ENCODE measurements at regions not wholly inside any gene's neighbourhood (a gene's known extent, or its start where the extent isn't known, plus 50 kb on each side); places are given as distances from the start of the nearest gene placed in this dataset.

DNA sequence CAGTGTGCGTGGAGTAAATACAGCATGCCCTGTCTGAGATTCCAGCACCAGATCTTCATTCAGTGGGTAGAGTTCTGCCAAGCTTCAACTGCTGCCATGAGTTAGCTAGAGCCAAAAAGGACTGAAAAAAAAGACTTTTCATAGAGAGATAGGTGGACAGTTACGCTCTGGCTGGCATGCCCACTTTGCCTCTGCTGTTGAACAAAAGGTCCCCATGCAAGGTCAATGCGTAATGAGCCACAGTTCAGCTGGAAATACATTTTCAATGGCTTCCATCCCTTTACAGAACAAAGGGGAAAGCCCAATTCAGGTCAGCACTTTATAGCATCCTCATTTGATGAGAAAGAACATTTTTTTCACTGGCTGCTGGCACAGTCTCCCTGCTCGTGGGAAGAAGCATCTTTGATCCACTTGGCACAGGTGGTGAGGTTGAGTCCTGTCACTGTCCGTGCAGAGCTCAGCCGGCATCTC, 86.9 kb upstream of the ERCC6L2 start (continued):
- TF ChIP-seq ZFP30 (CRISPR knock-in tag; IDR thresholded peaks at IDR 0.05; ENCODE audit: borderline replicate concordance) (no peak), E2F4 (CRISPR knock-in tag; IDR thresholded peaks at IDR 0.05; ENCODE audit: low read depth) (no peak)

- no peak overlapping the region for H2AFZ ChIP-seq (ENCODE audit: low read depth, low read length)
- intact Hi-C loops (cut with micrococcal nuclease) (no loop called here), in situ Hi-C loops (cut with MboI) (no loop called here)
- FAIRE-seq (no peak), DNase-seq (ENCODE audit: extremely low read depth in 1 of 4, low spot score in 3 of 4) (no peak), ATAC-seq (no peak)
- 2% methylated on average over 7 of the region's 7 CpGs for WGBS (ENCODE audit: insufficient coverage, low coverage, missing lambda C conversion rate)
- TF ChIP-seq TCF7L2 (IDR thresholded peaks at IDR 0.05; ENCODE audit: low read depth, low read length) (no peak), SP1 (CRISPR knock-in tag; IDR thresholded peaks at IDR 0.05) (no peak)
- H3K9me1 ChIP-seq (ENCODE audit: control insufficient read depth, insufficient read depth, low read length), result no peaks in the 10 kb centered on the region
- H3K36me3 ChIP-seq (ENCODE audit: control insufficient read depth, insufficient read depth, low read length), result no peaks in the 10 kb centered on the region
- ChIA-PET POLR2A (no interaction called here), CTCF (ENCODE audit: low intra/inter-chr PET ratio) (no interaction called here)
- H3K27ac ChIP-seq (ENCODE audit: extremely low read depth, low read depth, low read length), result no peak overlapping the region
- no peaks in the 10 kb centered on the region for H3K9me3 ChIP-seq (replicated peaks; ENCODE audit: control insufficient read depth, insufficient read depth, low read depth, low read length)
- H4K20me1 ChIP-seq (replicated peaks; ENCODE audit: control insufficient read depth, insufficient read depth, low read length), result no peaks in the 10 kb centered on the region
- H3K9ac ChIP-seq (ENCODE audit: insufficient read depth in 1 of 2, low read depth in 2 of 2, low read length in 2 of 2), result no peak overlapping the region
- no TSS peak for BruUV-seq (replicated peaks)
- no peak overlapping the region for H3K4me3 ChIP-seq
- no peak overlapping the region for H3K4me2 ChIP-seq (ENCODE audit: insufficient read depth, low read length)
- no peaks in the 10 kb centered on the region for H3K79me2 ChIP-seq (ENCODE audit: control insufficient read depth, insufficient read depth, low read length)
- H3K27me3 ChIP-seq (ENCODE audit: control insufficient read depth in 2 of 2, insufficient read depth in 2 of 2, low read length in 2 of 2), result peaks cover 37 to 50% of the 10 kb centered on the region in 2 experiments
- peaks cover 0 to 10% of the 10 kb centered on the region in 2 experiments; a peak in 3 of 5 replicates for H3K4me1 ChIP-seq (replicated peaks in 1 of 2; ENCODE audit: control insufficient read depth in 2 of 2, insufficient read depth in 2 of 2, low read length in 2 of 2)
These were observed 87.5 kb upstream of the ERCC6L2 start for GRCh38 chr9:95788021-95788420.

Measured in K562 (cell line).